T-helper 1 cell treated with Interleukin-12 subunit alpha and Interleukin-12 subunit beta and Interleukin-4 antibody, amounts not matched to agents 30 μg/mL and 1 μg/mL, for 36 hours (primary cell): ENCODE measurements at regions not wholly inside any gene's neighbourhood (a gene's known extent, or its start where the extent isn't known, plus 50 kb on each side); places are given as distances from the start of the nearest gene placed in this dataset.

Experiments
- H3K27ac Mint-ChIP-seq: one replicate; pipeline ENCODE4 v1.8.0; 2021; ENCODE audit warnings: mild to moderate bottlenecking, mixed read lengths
- H3K27me3 Mint-ChIP-seq: one replicate; pipeline ENCODE4 v1.8.0; 2021; ENCODE audit warnings: low read depth, mixed read lengths
- H3K36me3 Mint-ChIP-seq: one replicate; pipeline ENCODE4 v1.8.0; 2021; ENCODE audit warnings: low read depth, mixed read lengths
- H3K4me1 Mint-ChIP-seq: one replicate; pipeline ENCODE4 v1.8.0; 2021; ENCODE audit warnings: low read depth, mixed read lengths
- H3K4me3 Mint-ChIP-seq: one replicate; pipeline ENCODE4 v1.8.0; 2021; ENCODE audit warnings: mild to moderate bottlenecking, moderate library complexity, mixed read lengths
- H3K9me3 Mint-ChIP-seq: one replicate; pipeline ENCODE4 v1.8.0; 2021; ENCODE audit warnings: mixed read lengths

DNA sequence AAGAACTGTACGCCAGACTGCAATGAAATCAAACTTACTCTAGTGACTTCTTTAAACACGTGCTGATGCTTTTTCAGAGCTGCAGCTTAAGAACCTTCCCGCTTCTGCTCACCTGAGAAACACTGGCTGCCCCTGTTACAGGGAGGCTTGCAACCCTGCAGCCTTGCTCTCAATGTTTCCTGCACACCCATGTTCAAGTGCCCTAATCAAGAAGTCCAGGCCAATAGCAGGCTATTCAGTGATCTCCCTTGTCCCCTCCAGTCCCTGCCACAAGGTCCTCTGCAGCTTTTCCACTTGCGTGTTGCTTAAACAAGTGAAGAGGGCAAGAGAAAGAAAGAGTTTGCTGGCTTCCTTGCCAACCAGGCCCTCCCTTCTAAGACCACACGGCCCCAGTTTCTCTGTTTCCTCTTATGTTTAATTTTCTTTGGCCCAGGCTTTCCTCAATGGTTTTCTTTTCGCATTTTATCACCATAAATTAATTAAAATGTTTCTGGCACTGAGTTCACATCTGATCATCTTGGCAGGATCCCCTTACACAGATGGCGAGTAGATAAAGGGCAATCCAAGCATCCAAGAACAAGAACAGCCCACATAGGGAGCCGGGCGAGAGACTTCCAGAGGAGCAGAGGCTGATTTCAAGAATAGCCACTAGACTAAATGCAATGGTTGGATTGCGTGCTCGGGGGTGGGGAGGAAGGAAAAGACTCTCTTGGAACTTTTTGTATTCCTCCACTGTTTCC is 82.3 kb upstream of the CDKN3 start:
- Mint-ChIP-seq H3K36me3 (no peaks in the 10 kb centered on the region), H3K27ac (no peak overlapping the region), H3K4me3 (no peak overlapping the region), H3K9me3 (no peaks in the 10 kb centered on the region), H3K4me1 (no peaks in the 10 kb centered on the region), H3K27me3 (peaks cover 4% of the 10 kb centered on the region)

DNA sequence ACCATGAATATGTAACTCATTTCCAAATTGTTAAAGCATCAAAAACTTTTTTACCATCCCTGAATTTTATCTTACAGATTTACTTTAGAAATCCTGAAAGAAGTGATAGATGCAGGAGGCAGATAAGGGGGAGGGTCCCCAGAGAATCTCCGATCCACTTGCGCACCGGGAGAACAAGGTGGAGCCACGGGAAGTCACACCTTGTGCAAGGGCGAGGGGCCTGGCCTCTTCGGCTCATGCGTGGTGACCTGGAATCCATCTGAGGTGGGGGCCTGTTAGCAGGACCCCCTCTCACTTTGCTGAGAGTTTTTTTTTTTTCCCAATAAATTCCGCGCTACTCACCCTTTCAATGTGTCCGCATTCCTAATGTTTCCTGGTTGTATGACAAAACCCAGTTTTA is 80.2 kb upstream of the CDKN3 start:
- Mint-ChIP-seq H3K36me3 (no peaks in the 10 kb centered on the region), H3K4me1 (no peaks in the 10 kb centered on the region)

DNA sequence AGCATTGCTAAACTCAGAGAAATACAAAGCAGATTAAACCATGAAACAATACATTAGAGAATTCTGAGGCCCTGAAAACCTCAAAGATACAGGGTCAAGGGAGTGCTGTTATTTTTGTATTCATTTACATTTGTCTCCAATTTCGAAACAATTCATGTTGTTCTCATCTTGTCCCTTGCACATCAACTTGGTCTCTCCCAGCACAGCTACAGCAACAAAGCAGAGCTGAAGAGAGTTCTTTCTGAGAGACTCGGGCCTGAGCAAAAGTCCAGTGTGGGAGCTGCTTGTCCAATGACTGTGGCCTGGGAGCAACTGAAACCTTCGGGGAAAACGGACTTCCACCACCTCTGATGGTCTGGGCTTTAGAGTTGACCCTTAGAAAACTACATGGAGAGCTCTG is 79.4 kb upstream of the CDKN3 start:
- Mint-ChIP-seq H3K27me3 (peaks cover 4% of the 10 kb centered on the region), H3K27ac (no peak overlapping the region), H3K36me3 (no peaks in the 10 kb centered on the region), H3K9me3 (no peaks in the 10 kb centered on the region), H3K4me3 (no peak overlapping the region), H3K4me1 (no peaks in the 10 kb centered on the region)

More for the DNA sequence above, 80.2 kb upstream of the CDKN3 start:
- Mint-ChIP-seq H3K27ac (no peak overlapping the region), H3K9me3 (no peaks in the 10 kb centered on the region), H3K4me3 (no peak overlapping the region), H3K27me3 (peaks cover 4% of the 10 kb centered on the region)

DNA sequence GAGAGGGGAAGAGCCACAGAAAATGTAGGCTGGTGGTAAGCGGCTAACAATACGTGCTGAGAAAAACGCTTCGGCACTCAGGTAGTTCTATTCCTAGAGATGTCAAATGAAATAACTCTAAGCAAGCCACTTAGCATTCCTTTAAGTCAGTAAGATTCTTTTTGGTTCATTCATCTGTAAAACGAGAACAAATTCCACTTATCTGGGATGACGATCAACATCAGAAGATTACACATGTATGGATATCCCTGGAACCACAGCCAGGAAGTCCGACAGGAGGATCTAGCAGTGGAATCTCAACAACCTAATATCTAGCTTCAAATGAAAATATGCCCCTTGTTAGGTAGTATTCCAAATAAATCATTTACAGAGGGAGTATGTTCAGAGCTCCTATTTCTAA is 74.6 kb upstream of the CDKN3 start:
- no peaks in the 10 kb centered on the region for H3K9me3 Mint-ChIP-seq
- no peak overlapping the region for H3K27ac Mint-ChIP-seq
- H3K4me3 Mint-ChIP-seq = no peak overlapping the region
- no peaks in the 10 kb centered on the region for H3K36me3 Mint-ChIP-seq
- H3K27me3 Mint-ChIP-seq = peaks cover 6% of the 10 kb centered on the region
- H3K4me1 Mint-ChIP-seq = no peaks in the 10 kb centered on the region

DNA sequence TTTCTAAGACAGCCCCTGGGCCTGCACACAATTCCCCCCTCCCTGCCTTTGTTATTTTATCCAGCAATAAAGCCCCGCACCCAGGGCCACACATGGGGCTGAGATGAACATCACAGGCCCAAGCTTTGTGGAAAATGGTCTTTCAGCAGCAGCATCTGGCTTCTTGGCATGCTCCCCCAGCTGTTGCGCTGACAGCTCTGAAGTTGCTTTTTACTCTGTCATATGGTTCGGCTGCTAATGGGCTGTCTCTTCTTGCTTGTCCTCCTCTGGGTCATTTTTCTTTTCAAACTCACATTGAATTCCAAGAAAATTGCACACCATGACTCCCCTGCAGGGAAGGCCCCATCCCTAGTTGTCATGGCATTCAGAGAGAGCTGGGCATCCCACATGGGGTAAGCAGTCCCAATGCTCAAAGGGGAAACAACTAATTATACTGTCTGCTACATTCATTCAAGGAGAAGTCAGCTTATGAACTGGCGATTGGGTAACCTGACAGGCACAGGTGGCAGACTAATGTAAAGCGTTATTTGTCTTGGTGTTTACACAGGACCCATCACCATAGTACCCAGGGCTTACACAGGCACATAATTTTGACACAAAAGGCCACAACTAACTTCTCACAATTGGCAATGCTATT is 74.0 kb upstream of the CDKN3 start:
- Mint-ChIP-seq H3K4me3 (no peak overlapping the region), H3K27ac (no peak overlapping the region)

DNA sequence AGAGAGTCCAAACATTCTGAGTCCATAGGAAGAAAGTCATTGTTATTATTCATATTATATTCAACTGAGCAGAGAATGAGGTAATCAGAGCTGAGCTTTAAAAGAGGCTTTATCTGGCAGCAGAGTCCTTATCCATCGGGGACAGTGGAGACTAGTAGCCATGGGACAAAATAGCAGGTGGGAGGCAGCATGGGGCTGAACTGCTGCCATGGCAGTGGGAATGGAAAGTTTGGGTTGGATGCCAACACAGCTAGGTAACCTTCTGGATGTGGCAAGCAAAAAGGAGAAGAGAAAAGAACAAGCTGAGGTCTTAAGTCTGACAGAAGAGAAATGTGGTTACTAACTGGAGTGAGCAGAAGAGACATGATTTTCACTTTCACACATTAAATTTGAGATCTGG is 71.0 kb upstream of the CDKN3 start:
- no peak overlapping the region for H3K27ac Mint-ChIP-seq
- peaks cover 12% of the 10 kb centered on the region for H3K27me3 Mint-ChIP-seq
- H3K36me3 Mint-ChIP-seq = no peaks in the 10 kb centered on the region
- H3K4me1 Mint-ChIP-seq = no peaks in the 10 kb centered on the region
- no peak overlapping the region for H3K4me3 Mint-ChIP-seq
- H3K9me3 Mint-ChIP-seq = no peaks in the 10 kb centered on the region

More for the DNA sequence above, 74.0 kb upstream of the CDKN3 start:
- Mint-ChIP-seq H3K9me3 (no peaks in the 10 kb centered on the region), H3K4me1 (no peaks in the 10 kb centered on the region), H3K36me3 (no peaks in the 10 kb centered on the region), H3K27me3 (peaks cover 6% of the 10 kb centered on the region)

DNA sequence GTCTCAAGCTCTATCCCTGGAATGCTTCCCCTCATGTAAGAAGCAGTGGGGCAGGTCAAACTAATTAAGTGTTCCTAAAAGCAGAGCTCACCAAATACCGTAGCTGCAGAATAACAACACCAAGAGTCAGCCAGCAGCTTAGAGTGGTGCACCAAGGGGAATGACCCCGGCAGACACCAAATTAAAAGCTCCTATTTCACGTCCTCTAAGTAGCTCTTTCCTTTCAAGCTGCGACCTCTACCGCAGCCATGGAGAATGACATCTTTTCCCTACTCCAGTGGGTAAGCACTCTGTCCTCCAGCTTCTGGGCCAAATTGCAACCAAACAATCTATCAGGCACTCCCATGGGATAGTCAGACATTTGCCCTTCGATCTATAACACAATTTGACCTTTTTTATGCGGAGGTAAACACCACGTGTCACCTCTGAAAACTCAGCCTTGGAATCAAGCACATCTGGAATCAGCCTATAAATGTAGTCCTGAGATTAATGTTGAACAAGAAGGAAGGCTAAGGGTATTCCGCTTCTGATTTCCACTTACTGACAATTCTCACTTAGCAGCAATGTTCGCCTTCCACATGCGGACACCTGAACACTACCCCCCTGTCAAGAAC is 67.6 kb upstream of the CDKN3 start:
- Mint-ChIP-seq H3K36me3 (no peaks in the 10 kb centered on the region), H3K27me3 (peaks cover 23% of the 10 kb centered on the region), H3K9me3 (no peaks in the 10 kb centered on the region), H3K4me3 (no peak overlapping the region), H3K4me1 (no peaks in the 10 kb centered on the region), H3K27ac (no peak overlapping the region)

DNA sequence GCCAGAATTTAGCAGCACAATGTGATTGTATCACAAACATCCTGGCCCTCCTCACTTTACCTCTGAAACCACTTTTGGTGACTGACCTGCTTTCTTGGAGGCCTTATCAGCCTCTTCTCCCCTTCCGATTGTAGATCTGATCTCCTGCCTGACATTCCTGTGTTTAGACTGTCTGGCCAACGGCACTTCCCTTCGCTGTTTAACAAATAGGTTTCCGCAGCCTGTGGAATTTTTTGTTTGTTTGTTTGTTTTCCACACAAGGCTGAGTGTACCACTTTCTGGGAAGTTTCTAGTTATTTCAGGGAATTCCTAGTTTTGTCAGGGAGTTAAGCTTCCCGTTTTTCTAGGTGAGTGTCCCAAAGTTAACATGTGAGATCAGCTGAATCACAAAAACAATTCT is 65.9 kb upstream of the CDKN3 start:
- peaks cover 28% of the 10 kb centered on the region for H3K27me3 Mint-ChIP-seq
- H3K4me1 Mint-ChIP-seq = no peaks in the 10 kb centered on the region
- H3K27ac Mint-ChIP-seq = no peak overlapping the region
- H3K36me3 Mint-ChIP-seq = no peaks in the 10 kb centered on the region
- no peak overlapping the region for H3K4me3 Mint-ChIP-seq
- H3K9me3 Mint-ChIP-seq = no peaks in the 10 kb centered on the region

DNA sequence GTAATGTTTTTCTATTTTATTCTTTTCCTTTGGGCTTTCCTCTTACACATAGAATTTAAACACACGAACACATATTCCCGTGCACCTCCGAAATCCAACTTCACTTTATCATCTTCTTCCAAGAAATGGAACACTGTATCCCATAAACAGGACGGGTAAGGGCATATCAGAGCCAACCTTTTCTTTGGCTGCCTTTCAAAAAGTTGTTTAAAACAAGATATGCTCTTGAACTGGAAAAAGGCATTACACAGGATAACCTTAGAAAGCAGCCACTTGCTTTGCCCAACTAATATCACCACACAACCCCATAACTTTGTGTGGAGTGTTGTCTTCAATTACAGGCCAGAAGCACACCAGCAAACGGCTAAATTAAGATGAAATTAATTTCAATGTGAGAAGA is 65.3 kb upstream of the CDKN3 start:
- Mint-ChIP-seq H3K4me3 (no peak overlapping the region), H3K36me3 (no peaks in the 10 kb centered on the region), H3K9me3 (no peaks in the 10 kb centered on the region), H3K27me3 (peaks cover 31% of the 10 kb centered on the region), H3K4me1 (no peaks in the 10 kb centered on the region), H3K27ac (no peak overlapping the region)

DNA sequence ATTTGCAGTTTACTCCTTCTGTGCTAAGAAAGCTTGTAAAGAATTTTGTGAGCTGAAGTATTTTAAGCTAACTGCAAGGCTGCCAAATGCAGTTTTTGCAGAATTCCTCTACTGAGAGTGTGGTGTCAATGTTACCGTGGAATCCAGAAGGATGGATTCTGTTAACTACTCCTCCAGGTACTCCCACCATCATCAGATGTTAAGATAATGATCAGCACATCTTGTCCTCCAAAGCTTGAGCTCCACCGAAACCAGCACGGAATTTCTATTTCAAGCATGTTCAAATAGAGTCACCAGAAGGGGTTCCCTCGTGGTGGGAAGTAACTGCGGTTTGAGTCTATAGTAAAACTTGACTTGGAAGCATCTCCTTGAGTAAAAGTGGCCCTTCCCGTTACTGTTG is 64.3 kb upstream of the CDKN3 start:
- H3K4me3 Mint-ChIP-seq = no peak overlapping the region
- H3K36me3 Mint-ChIP-seq = no peaks in the 10 kb centered on the region
- H3K4me1 Mint-ChIP-seq = no peaks in the 10 kb centered on the region
- no peaks in the 10 kb centered on the region for H3K9me3 Mint-ChIP-seq
- peaks cover 28% of the 10 kb centered on the region for H3K27me3 Mint-ChIP-seq
- H3K27ac Mint-ChIP-seq = no peak overlapping the region

DNA sequence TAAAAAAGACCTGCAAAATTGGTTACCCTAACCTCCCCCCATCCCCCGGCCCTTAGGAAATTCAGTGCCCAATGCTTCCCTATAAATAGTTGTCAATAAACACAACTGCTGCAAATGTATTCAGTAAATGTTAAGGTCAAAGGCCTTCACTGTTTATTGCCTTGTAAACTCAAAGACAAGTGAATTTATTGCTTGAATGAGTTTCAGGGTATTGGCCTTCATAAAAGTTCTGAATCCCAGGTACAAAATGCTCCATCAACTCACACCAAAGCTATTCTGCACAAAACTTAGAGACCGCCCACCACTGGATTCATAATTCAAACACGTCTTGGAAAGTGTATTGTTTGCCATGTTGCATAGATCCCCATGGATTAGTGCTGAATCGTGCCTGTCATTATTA is 63.3 kb upstream of the CDKN3 start:
- no peak overlapping the region for H3K4me3 Mint-ChIP-seq
- peaks cover 37% of the 10 kb centered on the region for H3K27me3 Mint-ChIP-seq
- H3K27ac Mint-ChIP-seq = no peak overlapping the region
- H3K9me3 Mint-ChIP-seq = no peaks in the 10 kb centered on the region
- H3K4me1 Mint-ChIP-seq = no peaks in the 10 kb centered on the region
- no peaks in the 10 kb centered on the region for H3K36me3 Mint-ChIP-seq

DNA sequence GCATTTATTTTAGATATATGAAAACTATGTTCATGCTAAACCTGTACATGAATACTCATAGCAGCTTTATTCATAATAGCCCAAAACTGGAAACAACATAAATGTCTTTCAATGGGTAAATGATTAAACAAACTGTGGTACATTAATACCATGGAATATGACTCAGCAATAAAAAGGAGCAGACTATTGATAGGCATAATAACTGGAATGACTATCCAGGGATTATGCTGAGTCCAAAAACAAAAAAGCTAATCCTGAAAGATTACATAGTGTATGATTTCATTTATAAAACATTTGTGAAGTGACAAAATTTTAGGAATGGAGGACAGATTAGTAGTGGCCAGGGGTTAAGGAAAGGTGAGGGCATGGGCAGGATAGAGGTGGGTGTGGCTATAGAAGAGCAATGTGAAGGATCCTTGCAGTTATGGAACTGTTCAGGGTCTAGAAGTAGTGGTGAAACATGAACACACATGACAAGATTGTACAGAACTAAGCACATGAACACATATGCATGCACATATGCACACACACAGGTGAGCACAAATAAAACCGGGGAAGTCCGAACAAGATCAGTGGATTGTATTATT is 61.1 kb upstream of the CDKN3 start:
- no peak overlapping the region for H3K4me3 Mint-ChIP-seq
- H3K27me3 Mint-ChIP-seq = peaks cover 40% of the 10 kb centered on the region
- no peak overlapping the region for H3K27ac Mint-ChIP-seq
- H3K9me3 Mint-ChIP-seq = no peaks in the 10 kb centered on the region
- H3K4me1 Mint-ChIP-seq = no peaks in the 10 kb centered on the region
- H3K36me3 Mint-ChIP-seq = no peaks in the 10 kb centered on the region

DNA sequence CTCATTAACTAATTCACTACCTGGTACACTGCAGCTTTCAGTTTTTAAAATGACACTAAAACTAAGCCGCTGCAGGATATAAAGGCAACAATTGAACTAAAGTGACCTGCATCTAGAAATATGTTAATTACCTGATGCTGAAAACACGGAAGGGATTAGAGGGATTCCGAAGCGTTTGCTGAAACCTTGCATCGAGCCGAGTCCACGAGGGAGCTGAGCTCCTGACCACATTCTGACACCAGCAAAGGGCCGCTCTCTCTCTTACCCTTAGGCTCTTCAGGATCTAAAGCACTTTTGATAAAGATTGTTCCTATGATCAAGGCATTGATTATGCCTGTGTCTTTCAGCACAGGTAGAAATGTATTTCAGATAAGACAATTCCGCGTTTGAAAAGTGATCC is 59.5 kb upstream of the CDKN3 start:
- H3K9me3 Mint-ChIP-seq = no peaks in the 10 kb centered on the region
- H3K4me1 Mint-ChIP-seq = no peaks in the 10 kb centered on the region
- H3K27ac Mint-ChIP-seq = no peak overlapping the region
- no peak overlapping the region for H3K4me3 Mint-ChIP-seq
- no peaks in the 10 kb centered on the region for H3K36me3 Mint-ChIP-seq
- H3K27me3 Mint-ChIP-seq = peaks cover 31% of the 10 kb centered on the region

DNA sequence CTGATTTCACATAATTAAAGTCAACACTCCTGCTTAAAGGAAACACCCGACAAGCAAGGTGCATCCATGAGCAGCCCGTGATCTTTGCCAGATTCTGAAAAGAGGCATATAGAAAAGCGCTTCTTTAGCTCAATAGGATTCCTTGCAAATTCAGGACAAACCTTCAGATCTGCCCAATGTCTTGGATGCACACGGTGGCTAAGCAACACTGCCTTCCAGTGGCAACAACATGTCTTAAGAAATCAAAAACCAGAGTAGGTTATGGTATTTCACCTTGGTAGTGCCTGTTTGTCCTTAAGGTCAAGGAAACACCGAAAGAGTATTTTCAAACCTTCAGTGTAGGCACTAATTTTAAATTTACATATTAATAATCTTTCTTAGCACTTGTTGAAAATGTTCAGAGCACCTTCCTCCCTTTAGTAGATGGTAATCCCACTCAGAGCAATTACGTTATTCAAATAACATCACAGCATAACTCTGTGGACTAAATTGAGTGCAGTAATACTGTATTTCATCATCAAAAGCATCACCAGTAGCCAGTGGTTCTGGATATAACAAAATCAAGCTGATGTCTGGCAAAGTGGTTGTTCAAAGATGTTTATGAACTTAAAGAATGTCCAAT is 58.0 kb upstream of the CDKN3 start:
- H3K36me3 Mint-ChIP-seq = no peaks in the 10 kb centered on the region
- H3K4me3 Mint-ChIP-seq = no peak overlapping the region
- H3K4me1 Mint-ChIP-seq = no peaks in the 10 kb centered on the region
- H3K9me3 Mint-ChIP-seq = no peaks in the 10 kb centered on the region
- H3K27me3 Mint-ChIP-seq = peaks cover 28% of the 10 kb centered on the region
- no peak overlapping the region for H3K27ac Mint-ChIP-seq
